HCT116 (cell line): ENCODE measurements at regions not wholly inside any gene's neighbourhood (a gene's known extent, or its start where the extent isn't known, plus 50 kb on each side); places are given as distances from the start of the nearest gene placed in this dataset.

Experiments used
- ATAC-seq: fragments of 200-7000 bp; cut with Tn5 transposase; 2 replicates; pipeline ENCODE4 v1.9.1; 2020; ENCODE audit warnings: mild to moderate bottlenecking, moderate library complexity
- BruUV-seq: library from RNA; stranded (reverse); fragments of 400-500 nt; replicated peaks from 2 replicates; lab custom pipeline; 2021; lab: Mats Ljungman, UMichigan
- CTCF ChIA-PET: fragments of 300-600 bp; sonication (Branson Sonifier 250); formaldehyde crosslinking; loops from one replicate; lab custom pipeline; 2021; ENCODE audit warnings: antibody characterized with exemption; lab: Charles Lee
- POLR2A ChIA-PET: fragments of 300-600, 350-600 bp; sonication (Branson Sonifier 250); formaldehyde crosslinking; loops from one replicate; lab custom pipeline; 2021; ENCODE audit warnings: antibody characterized with exemption; lab: Charles Lee
- RAD21 ChIA-PET, 2 experiments: fragments of 300-600 bp; sonication (Branson Sonifier 250); formaldehyde crosslinking; loops; one replicate each; lab custom pipeline; 2023; ENCODE audit warnings: low total read pairs in 2 of 2; ENCODE audit not compliant: uncharacterized antibody in 2 of 2, unreplicated experiment in 2 of 2, low non-redundant PET in 1 of 2; lab: Charles Lee
- DNase-seq: peaks from one replicate; pipeline ENCODE4 v3.0.0-alpha.2; 2010; ENCODE audit warnings: low read depth, low spot score
- H2AFZ ChIP-seq: fragments of 200-600 bp; shearing (Covaris generic), sonication (generic); 2 replicates; pipeline ENCODE4 v1.6.1; 2017; ENCODE audit warnings: low read depth, mixed run types, mixed read lengths, antibody characterized with exemption, low read length; ENCODE audit not compliant: poor library complexity, severe bottlenecking
- H3K27ac ChIP-seq: 2 replicates; pipeline ENCODE4 v1.5.1; 2012; ENCODE audit warnings: low read depth, low read length
- H3K27me3 ChIP-seq: fragments of 200-600 bp; sonication (generic); 2 replicates; pipeline ENCODE4 v1.6.1; 2016; ENCODE audit warnings: mixed run types, low read length, mixed read lengths; ENCODE audit not compliant: insufficient read depth
- H3K36me3 ChIP-seq, 2 experiments: fragments of 200-500 bp in 1 of 2; fragments of 200-600 bp in 1 of 2; sonication (Bioruptor generic) in 1 of 2; sonication (generic) in 1 of 2; 2 replicates each; pipeline versions ENCODE4 v1.5.1 to v1.6.1; 2014 to 2016; ENCODE audit warnings: low read length in 2 of 2, inconsistent platforms in 1 of 2, mixed read lengths in 1 of 2, mixed run types in 1 of 2; ENCODE audit not compliant: insufficient read depth in 2 of 2, control insufficient read depth in 1 of 2
- H3K4me1 ChIP-seq, 2 experiments: fragments of 200-600 bp in 1 of 2; sonication (generic) in 1 of 2; 2 replicates each; pipeline versions ENCODE4 v1.5.1 to v1.6.1; 2012 to 2017; ENCODE audit warnings: low read length in 2 of 2, inconsistent platforms in 1 of 2, mild to moderate bottlenecking in 1 of 2, mixed read lengths in 1 of 2, mixed run types in 1 of 2, moderate library complexity in 1 of 2; ENCODE audit not compliant: insufficient read depth in 2 of 2, control insufficient read depth in 1 of 2
- H3K4me2 ChIP-seq: fragments of 200-600 bp; sonication (generic); 2 replicates; pipeline ENCODE4 v1.6.1; 2017; ENCODE audit warnings: mixed run types, low read length, mixed read lengths
- H3K4me3 ChIP-seq, 2 experiments: fragments of 200-600 bp in 1 of 2; sonication (generic) in 1 of 2; replicated peaks in 1 of 2; 2 replicates each; pipeline ENCODE4 v1.5.1; 2011 to 2016; ENCODE audit warnings: low read length in 2 of 2, control low read depth in 1 of 2, low read depth in 1 of 2, mild to moderate bottlenecking in 1 of 2, mixed read lengths in 1 of 2, mixed run types in 1 of 2
- H3K79me2 ChIP-seq: fragments of 200-600 bp; sonication (generic); 2 replicates; pipeline ENCODE4 v1.6.1; 2017; ENCODE audit warnings: mild to moderate bottlenecking, mixed run types, low read length, moderate library complexity, mixed read lengths; ENCODE audit not compliant: insufficient read depth
- H3K9ac ChIP-seq: fragments of 200-600 bp; sonication (generic); 2 replicates; pipeline ENCODE4 v1.6.1; 2016; ENCODE audit warnings: low read length, mixed read lengths
- H3K9me2 ChIP-seq: fragments of 200-600 bp; sonication (generic), shearing (Covaris generic); 2 replicates; pipeline ENCODE4 v1.6.1; 2017; ENCODE audit warnings: mixed run types, mild to moderate bottlenecking, moderate library complexity; ENCODE audit not compliant: insufficient read depth
- H3K9me3 ChIP-seq, 2 experiments: fragments of 200-500 bp in 1 of 2; fragments of 200-600 bp in 1 of 2; sonication (Bioruptor generic) in 1 of 2; sonication (generic) in 1 of 2; 2 replicates each; pipeline ENCODE4 v1.6.1; 2014 to 2017; ENCODE audit warnings: low read length in 2 of 2, mixed read lengths in 2 of 2, inconsistent platforms in 1 of 2, low read depth in 1 of 2, mild to moderate bottlenecking in 1 of 2, mixed run types in 1 of 2, moderate library complexity in 1 of 2; ENCODE audit not compliant: control insufficient read depth in 1 of 2, insufficient read depth in 1 of 2
- H4K20me1 ChIP-seq: fragments of 200-600 bp; sonication (generic), shearing (Covaris generic); 2 replicates; pipeline ENCODE4 v1.6.1; 2017; ENCODE audit warnings: mixed run types, mild to moderate bottlenecking, moderate library complexity; ENCODE audit not compliant: insufficient read depth
- CBX3 ChIP-seq: IDR thresholded peaks from 2 replicates; pipeline ENCODE4 v1.6.1; 2012; ENCODE audit warnings: low read depth
- ELF1 ChIP-seq: IDR thresholded peaks from 2 replicates; pipeline ENCODE4 v1.6.1; 2012; ENCODE audit warnings: low read depth, borderline replicate concordance
- EZH2 ChIP-seq: fragments of 200-600 bp; sonication (generic); IDR thresholded peaks from 2 replicates; pipeline ENCODE4 v1.6.1; 2017; ENCODE audit warnings: antibody characterized with exemption, mixed run types
- EZH2phosphoT487 ChIP-seq: fragments of 200-600 bp; IDR thresholded peaks from 2 replicates; pipeline ENCODE4 v1.6.1; 2018; ENCODE audit warnings: antibody characterized with exemption, borderline replicate concordance
- JUND ChIP-seq: IDR thresholded peaks from 2 replicates; pipeline ENCODE4 v1.6.1; 2012
- POLR2A ChIP-seq: IDR thresholded peaks from 2 replicates; pipeline ENCODE4 v1.7.0; 2011; ENCODE audit warnings: borderline replicate concordance; ENCODE audit not compliant: insufficient read depth, insufficient read length; ENCODE audit errors: extremely low read depth
- POLR2AphosphoS5 ChIP-seq: IDR thresholded peaks from 2 replicates; pipeline ENCODE4 v1.6.1; 2011; ENCODE audit warnings: mild to moderate bottlenecking, low read depth, low read length, moderate library complexity
- SP1 ChIP-seq: IDR thresholded peaks from 2 replicates; pipeline ENCODE4 v1.6.1; 2012; ENCODE audit warnings: low read depth
- SRF ChIP-seq: IDR thresholded peaks from 2 replicates; pipeline ENCODE4 v1.6.1; 2012; ENCODE audit warnings: low read depth
- TCF7L2 ChIP-seq: IDR thresholded peaks from 2 replicates; pipeline ENCODE4 v1.7.0; 2011; ENCODE audit warnings: borderline replicate concordance, inconsistent platforms; ENCODE audit not compliant: insufficient read depth, insufficient read length; ENCODE audit errors: extremely low read depth
- intact Hi-C: fragments of 100-400 bp; cut with micrococcal nuclease; formaldehyde crosslinking; loops from 2 replicates; pipeline ENCODE4 v1.10.0; 2022
- TF ChIP-seq, protein P1 (sequence below): IDR thresholded peaks from 2 replicates; pipeline ENCODE4 v1.6.1; 2012
- TF ChIP-seq, protein P2 (sequence below): IDR thresholded peaks from 2 replicates; pipeline ENCODE4 v1.6.1; 2012; ENCODE audit warnings: low read depth
- TF ChIP-seq, protein P3 (sequence below): IDR thresholded peaks from 2 replicates; pipeline ENCODE4 v1.6.1; 2012

DNA sequence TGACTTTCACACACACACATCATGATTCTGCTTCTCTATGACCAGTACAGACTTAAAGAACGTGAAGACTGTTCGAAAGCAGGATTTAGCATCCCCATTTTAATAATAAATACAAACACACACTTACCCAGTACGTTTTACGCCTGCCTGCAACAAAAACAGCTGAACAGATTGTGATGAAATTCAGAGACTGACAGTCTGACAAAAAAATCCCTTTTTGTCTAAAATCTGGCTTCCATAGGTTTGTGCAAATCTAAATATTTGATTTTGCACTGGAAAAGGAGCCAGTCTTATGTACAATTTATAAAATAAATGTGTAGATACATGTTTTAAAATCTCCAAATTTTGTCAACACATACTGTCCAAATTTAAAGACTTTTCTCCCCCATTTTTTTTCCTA is 630.7 kb downstream of the ZEB2 start:
- Histone ChIP-seq H3K4me3 (no peak overlapping the region), H3K36me3 (no peaks in the 10 kb centered on the region), H3K9me2 (no peaks in the 10 kb centered on the region), H3K9ac (no peak overlapping the region), H2AFZ (no peak overlapping the region), H3K79me2 (no peaks in the 10 kb centered on the region), H3K4me2 (no peak overlapping the region), H4K20me1 (no peaks in the 10 kb centered on the region), H3K27ac (no peak overlapping the region), H3K27me3 (no peaks in the 10 kb centered on the region), H3K9me3 (no peaks in the 10 kb centered on the region), H3K4me1 (no peaks in the 10 kb centered on the region)
- POLR2A ChIA-PET: no interaction called here
- BruUV-seq: no TSS peak
- no peak for TF ChIP-seq JUND
- no peak for TF ChIP-seq POLR2A
- TF ChIP-seq EZH2: no peak
- TF ChIP-seq CBX3: no peak
- TF ChIP-seq SP1: no peak
- TF ChIP-seq, protein P1, sequence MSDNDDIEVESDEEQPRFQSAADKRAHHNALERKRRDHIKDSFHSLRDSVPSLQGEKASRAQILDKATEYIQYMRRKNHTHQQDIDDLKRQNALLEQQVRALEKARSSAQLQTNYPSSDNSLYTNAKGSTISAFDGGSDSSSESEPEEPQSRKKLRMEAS: no peak
- TF ChIP-seq, protein P2, sequence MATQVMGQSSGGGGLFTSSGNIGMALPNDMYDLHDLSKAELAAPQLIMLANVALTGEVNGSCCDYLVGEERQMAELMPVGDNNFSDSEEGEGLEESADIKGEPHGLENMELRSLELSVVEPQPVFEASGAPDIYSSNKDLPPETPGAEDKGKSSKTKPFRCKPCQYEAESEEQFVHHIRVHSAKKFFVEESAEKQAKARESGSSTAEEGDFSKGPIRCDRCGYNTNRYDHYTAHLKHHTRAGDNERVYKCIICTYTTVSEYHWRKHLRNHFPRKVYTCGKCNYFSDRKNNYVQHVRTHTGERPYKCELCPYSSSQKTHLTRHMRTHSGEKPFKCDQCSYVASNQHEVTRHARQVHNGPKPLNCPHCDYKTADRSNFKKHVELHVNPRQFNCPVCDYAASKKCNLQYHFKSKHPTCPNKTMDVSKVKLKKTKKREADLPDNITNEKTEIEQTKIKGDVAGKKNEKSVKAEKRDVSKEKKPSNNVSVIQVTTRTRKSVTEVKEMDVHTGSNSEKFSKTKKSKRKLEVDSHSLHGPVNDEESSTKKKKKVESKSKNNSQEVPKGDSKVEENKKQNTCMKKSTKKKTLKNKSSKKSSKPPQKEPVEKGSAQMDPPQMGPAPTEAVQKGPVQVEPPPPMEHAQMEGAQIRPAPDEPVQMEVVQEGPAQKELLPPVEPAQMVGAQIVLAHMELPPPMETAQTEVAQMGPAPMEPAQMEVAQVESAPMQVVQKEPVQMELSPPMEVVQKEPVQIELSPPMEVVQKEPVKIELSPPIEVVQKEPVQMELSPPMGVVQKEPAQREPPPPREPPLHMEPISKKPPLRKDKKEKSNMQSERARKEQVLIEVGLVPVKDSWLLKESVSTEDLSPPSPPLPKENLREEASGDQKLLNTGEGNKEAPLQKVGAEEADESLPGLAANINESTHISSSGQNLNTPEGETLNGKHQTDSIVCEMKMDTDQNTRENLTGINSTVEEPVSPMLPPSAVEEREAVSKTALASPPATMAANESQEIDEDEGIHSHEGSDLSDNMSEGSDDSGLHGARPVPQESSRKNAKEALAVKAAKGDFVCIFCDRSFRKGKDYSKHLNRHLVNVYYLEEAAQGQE: no peak
- TF ChIP-seq POLR2AphosphoS5: no peak
- no peak for TF ChIP-seq TCF7L2
- TF ChIP-seq, protein P3, sequence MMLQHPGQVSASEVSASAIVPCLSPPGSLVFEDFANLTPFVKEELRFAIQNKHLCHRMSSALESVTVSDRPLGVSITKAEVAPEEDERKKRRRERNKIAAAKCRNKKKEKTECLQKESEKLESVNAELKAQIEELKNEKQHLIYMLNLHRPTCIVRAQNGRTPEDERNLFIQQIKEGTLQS: no peak
- TF ChIP-seq EZH2phosphoT487: no peak
- TF ChIP-seq ELF1: no peak
- no peak for TF ChIP-seq SRF
- RAD21 ChIA-PET: no interaction called here
- no peak for ATAC-seq
- intact Hi-C loops: no loop called here
- CTCF ChIA-PET: no interaction called here
- no peak for DNase-seq
